ENCODE measurements at regions not wholly inside any gene's neighbourhood (a gene's known extent, or its start where the extent isn't known, plus 50 kb on each side); places are given as distances from the start of the nearest gene placed in this dataset.

DNA sequence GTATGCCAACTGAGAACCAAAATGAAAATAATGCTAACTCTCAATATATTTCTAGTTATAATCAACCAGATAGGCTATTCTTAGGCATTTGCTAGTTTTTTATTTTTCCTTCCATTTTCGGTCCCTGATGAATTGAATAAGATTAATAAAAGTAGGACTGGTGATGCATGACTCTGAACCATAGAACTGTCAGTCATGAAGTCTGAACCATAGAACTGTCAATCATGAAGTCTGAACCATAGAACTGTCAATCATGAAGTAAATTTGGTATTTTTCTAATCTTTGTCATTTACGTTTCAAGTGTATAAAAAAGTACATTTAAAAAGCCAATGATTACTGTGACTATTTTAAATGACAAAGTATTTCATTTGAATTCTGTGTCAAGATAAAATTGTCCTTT is 460.2 kb upstream of the NDST3 start:
- Histone ChIP-seq H4K20me1 (ENCODE audit: insufficient read depth) (no peaks in the 10 kb centered on the region), H3K4me2 (ENCODE audit: low read length) (no peak overlapping the region), H3K36me3 (ENCODE audit: insufficient read depth, low read length) (no peaks in the 10 kb centered on the region), H3K27ac (ENCODE audit: low read length) (no peak overlapping the region), H3K9me2 (ENCODE audit: insufficient read depth, low read length) (no peaks in the 10 kb centered on the region), H3K4me3 (ENCODE audit: low read length) (no peak overlapping the region), H3F3A (ENCODE audit: insufficient read depth, low read length, poor library complexity, severe bottlenecking) (no peaks in the 10 kb centered on the region), H2AFZ (ENCODE audit: low read depth, low read length) (no peak overlapping the region), H3K9ac (ENCODE audit: low read length) (no peak overlapping the region), H3K9me3 (ENCODE audit: low read length) (no peaks in the 10 kb centered on the region), H3K27me3 (ENCODE audit: insufficient read depth, low read depth, low read length) (no peaks in the 10 kb centered on the region), H3K79me2 (replicated peaks; ENCODE audit: insufficient read depth, low read length) (no peaks in the 10 kb centered on the region)
- TF ChIP-seq SMC3 (conservative IDR thresholded peaks at IDR 0.05; ENCODE audit: poor library complexity) = no peak
- no peak for TF ChIP-seq RAD21 (conservative IDR thresholded peaks at IDR 0.05)
- no peak for TF ChIP-seq REST (IDR thresholded peaks at IDR 0.05; ENCODE audit: borderline replicate concordance)
- peak; percentile 93 for TF ChIP-seq EP300 (conservative IDR thresholded peaks at IDR 0.05; ENCODE audit: poor library complexity, severe bottlenecking)
- TF ChIP-seq EZH2 (IDR thresholded peaks at IDR 0.05; ENCODE audit: borderline replicate concordance, insufficient read depth, low read length, poor library complexity, severe bottlenecking) = no peak
- peak; percentile 48 for TF ChIP-seq POLR2AphosphoS5 (IDR thresholded peaks at IDR 0.05)

GRCh38 chr4:117575850-117576249 is 458.4 kb upstream of the NDST3 start:
- Histone ChIP-seq H3K27ac (ENCODE audit: low read length) (no peak overlapping the region), H3K79me2 (replicated peaks; ENCODE audit: insufficient read depth, low read length) (no peaks in the 10 kb centered on the region), H3K4me3 (ENCODE audit: low read length) (no peak overlapping the region), H3K9me2 (ENCODE audit: insufficient read depth, low read length) (no peaks in the 10 kb centered on the region), H3K9me3 (ENCODE audit: low read length) (no peaks in the 10 kb centered on the region), H3F3A (ENCODE audit: insufficient read depth, low read length, poor library complexity, severe bottlenecking) (no peaks in the 10 kb centered on the region), H3K9ac (ENCODE audit: low read length) (no peak overlapping the region), H4K20me1 (ENCODE audit: insufficient read depth) (no peaks in the 10 kb centered on the region), H3K36me3 (ENCODE audit: insufficient read depth, low read length) (no peaks in the 10 kb centered on the region), H3K4me2 (ENCODE audit: low read length) (no peak overlapping the region), H2AFZ (ENCODE audit: low read depth, low read length) (no peak overlapping the region), H3K27me3 (ENCODE audit: insufficient read depth, low read depth, low read length) (no peaks in the 10 kb centered on the region)
- TF ChIP-seq POLR2AphosphoS5 (IDR thresholded peaks at IDR 0.05) (no peak), EZH2 (IDR thresholded peaks at IDR 0.05; ENCODE audit: borderline replicate concordance, insufficient read depth, low read length, poor library complexity, severe bottlenecking) (no peak), RAD21 (conservative IDR thresholded peaks at IDR 0.05) (no peak), TAF1 (IDR thresholded peaks at IDR 0.05; ENCODE audit: low read depth) (no peak)
- TF ChIP-seq, protein P1, sequence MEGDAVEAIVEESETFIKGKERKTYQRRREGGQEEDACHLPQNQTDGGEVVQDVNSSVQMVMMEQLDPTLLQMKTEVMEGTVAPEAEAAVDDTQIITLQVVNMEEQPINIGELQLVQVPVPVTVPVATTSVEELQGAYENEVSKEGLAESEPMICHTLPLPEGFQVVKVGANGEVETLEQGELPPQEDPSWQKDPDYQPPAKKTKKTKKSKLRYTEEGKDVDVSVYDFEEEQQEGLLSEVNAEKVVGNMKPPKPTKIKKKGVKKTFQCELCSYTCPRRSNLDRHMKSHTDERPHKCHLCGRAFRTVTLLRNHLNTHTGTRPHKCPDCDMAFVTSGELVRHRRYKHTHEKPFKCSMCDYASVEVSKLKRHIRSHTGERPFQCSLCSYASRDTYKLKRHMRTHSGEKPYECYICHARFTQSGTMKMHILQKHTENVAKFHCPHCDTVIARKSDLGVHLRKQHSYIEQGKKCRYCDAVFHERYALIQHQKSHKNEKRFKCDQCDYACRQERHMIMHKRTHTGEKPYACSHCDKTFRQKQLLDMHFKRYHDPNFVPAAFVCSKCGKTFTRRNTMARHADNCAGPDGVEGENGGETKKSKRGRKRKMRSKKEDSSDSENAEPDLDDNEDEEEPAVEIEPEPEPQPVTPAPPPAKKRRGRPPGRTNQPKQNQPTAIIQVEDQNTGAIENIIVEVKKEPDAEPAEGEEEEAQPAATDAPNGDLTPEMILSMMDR (IDR thresholded peaks at IDR 0.05; ENCODE audit: poor library complexity, severe bottlenecking) = no peak

DNA sequence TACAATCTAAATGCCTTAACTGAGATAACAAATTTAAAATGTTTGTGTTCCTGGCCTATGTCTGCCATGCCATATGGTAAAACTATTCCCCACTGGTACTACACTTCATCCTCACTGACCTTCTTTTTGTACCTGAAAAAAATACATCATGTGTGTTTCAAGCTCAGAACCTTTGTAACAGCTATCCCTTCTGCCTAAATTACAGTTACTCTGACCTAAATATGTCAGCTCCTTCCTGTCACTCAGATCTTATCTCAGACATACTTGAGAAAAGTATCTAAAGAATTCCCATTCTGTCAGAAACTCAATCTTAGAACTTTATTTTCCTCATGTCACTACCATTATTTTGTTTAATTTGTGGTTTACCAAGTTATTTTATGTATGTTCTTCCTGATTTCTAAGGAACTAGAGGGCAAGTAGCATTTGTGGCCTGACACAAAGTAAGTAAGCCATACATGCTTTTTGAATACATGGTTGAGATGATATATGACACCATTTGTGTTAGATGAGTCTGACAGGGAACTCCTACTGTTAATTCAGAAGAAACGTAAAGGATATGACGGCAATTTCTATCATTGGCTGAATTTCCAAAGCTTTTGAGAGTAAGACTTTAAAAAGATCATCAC is 456.5 kb upstream of the NDST3 start:
- Histone ChIP-seq H3K4me3 (ENCODE audit: low read length) (no peak overlapping the region), H3K4me2 (ENCODE audit: low read length) (no peak overlapping the region), H3K9me2 (ENCODE audit: insufficient read depth, low read length) (no peaks in the 10 kb centered on the region), H2AFZ (ENCODE audit: low read depth, low read length) (no peak overlapping the region), H3K9me3 (ENCODE audit: low read length) (no peaks in the 10 kb centered on the region), H3K27me3 (ENCODE audit: insufficient read depth, low read depth, low read length) (no peaks in the 10 kb centered on the region), H3K36me3 (ENCODE audit: insufficient read depth, low read length) (no peaks in the 10 kb centered on the region), H3K9ac (ENCODE audit: low read length) (no peak overlapping the region), H3K27ac (ENCODE audit: low read length) (no peak overlapping the region), H3K79me2 (replicated peaks; ENCODE audit: insufficient read depth, low read length) (no peaks in the 10 kb centered on the region), H3F3A (ENCODE audit: insufficient read depth, low read length, poor library complexity, severe bottlenecking) (no peaks in the 10 kb centered on the region), H4K20me1 (ENCODE audit: insufficient read depth) (no peaks in the 10 kb centered on the region)
- TF ChIP-seq, protein P1 (IDR thresholded peaks at IDR 0.05; ENCODE audit: poor library complexity, severe bottlenecking) = no peak
- peak; percentile 23 for TF ChIP-seq POLR2AphosphoS5 (IDR thresholded peaks at IDR 0.05)
